Stimulated activated CD4-positive, alpha-beta T cell treated with anti-CD3 and anti-CD28 coated beads, Interleukin-15, amount 100 ng/mL, for 24 hours (primary cell): ENCODE measurements at regions not wholly inside any gene's neighbourhood (a gene's known extent, or its start where the extent isn't known, plus 50 kb on each side); places are given as distances from the start of the nearest gene placed in this dataset.
"Not testable (repeated sequence)": the region's sequence is repeated elsewhere in the genome, so short reads cannot be mapped to it uniquely, and the experiment has no call there.

Source experiments
- DNase-seq: peaks from one replicate; pipeline ENCODE4 v3.0.0-alpha.2; 2020

- DNase-seq: no peak
Measured at GRCh38 chr10:37067576-37067975, 57.8 kb upstream of the ANKRD30A start.

- not testable (repeated sequence) for DNase-seq
Measured at GRCh38 chr10:37062296-37062695, 63.1 kb upstream of the ANKRD30A start.

- no peak for DNase-seq
Measured at GRCh38 chr10:37057261-37057660, 68.1 kb upstream of the ANKRD30A start.

- DNase-seq: no peak
Measured at GRCh38 chr10:37053476-37053875, 71.9 kb upstream of the ANKRD30A start.

GRCh38 chr10:37049982-37050381 is 75.4 kb upstream of the ANKRD30A start:
- DNase-seq: not testable (repeated sequence)

GRCh38 chr10:37044319-37044718 is 81.1 kb upstream of the ANKRD30A start:
- not testable (repeated sequence) for DNase-seq

- no peak for DNase-seq
Measured at GRCh38 chr10:37035853-37036252, 89.5 kb upstream of the ANKRD30A start.

- DNase-seq: no peak
Measured at GRCh38 chr10:37015498-37015897, 109.9 kb upstream of the ANKRD30A start.

- no peak for DNase-seq
Measured at GRCh38 chr10:37010741-37011140, 114.7 kb upstream of the ANKRD30A start.

- not testable (repeated sequence) for DNase-seq
Measured at GRCh38 chr10:37008276-37008675, 117.1 kb upstream of the ANKRD30A start.

GRCh38 chr10:37003126-37003525 is 122.3 kb upstream of the ANKRD30A start:
- DNase-seq: no peak

GRCh38 chr10:36995806-36996205 is 129.6 kb upstream of the ANKRD30A start:
- not testable (repeated sequence) for DNase-seq

GRCh38 chr10:36994886-36995285 is 130.5 kb upstream of the ANKRD30A start:
- DNase-seq: no peak

- no peak for DNase-seq
Measured at GRCh38 chr10:36989233-36989632, 136.2 kb upstream of the ANKRD30A start.

GRCh38 chr10:36946598-36946997 is 178.8 kb upstream of the ANKRD30A start:
- no peak for DNase-seq

GRCh38 chr10:36943544-36943943 is 181.9 kb upstream of the ANKRD30A start:
- no peak for DNase-seq

- no peak for DNase-seq
Measured at GRCh38 chr10:36942616-36943015, 182.8 kb upstream of the ANKRD30A start.

GRCh38 chr10:36903040-36903439 is 222.4 kb upstream of the ANKRD30A start:
- DNase-seq: no peak

GRCh38 chr10:36899652-36900051 is 225.7 kb upstream of the ANKRD30A start:
- DNase-seq: no peak

GRCh38 chr10:36888925-36889573 is 236.3 kb upstream of the ANKRD30A start:
- peak; percentile 67 for DNase-seq

GRCh38 chr10:36886303-36886891 is 239.0 kb upstream of the ANKRD30A start:
- no peak for DNase-seq

- no peak for DNase-seq
Measured at GRCh38 chr10:36885746-36886145, 239.7 kb upstream of the ANKRD30A start.

- DNase-seq: no peak
Measured at GRCh38 chr10:36882781-36883180, 242.6 kb upstream of the ANKRD30A start.

- no peak for DNase-seq
Measured at GRCh38 chr10:36880898-36881297, 244.5 kb upstream of the ANKRD30A start.
